A673 (cell line): ENCODE measurements at regions not wholly inside any gene's neighbourhood (a gene's known extent, or its start where the extent isn't known, plus 50 kb on each side); places are given as distances from the start of the nearest gene placed in this dataset.

ENCODE experiments used
- EZH2 ChIP-seq: fragments of 200-600 bp; sonication (generic); IDR thresholded peaks from 2 replicates; pipeline ENCODE4 v1.6.1; 2017; ENCODE audit warnings: borderline replicate concordance, low read depth, mild to moderate bottlenecking, mixed read lengths, antibody characterized with exemption, low read length; ENCODE audit not compliant: poor library complexity, severe bottlenecking
- TF ChIP-seq, protein P1 (sequence below): fragments of 300-800, 200-600 bp; sonication (generic); conservative IDR thresholded peaks from 2 replicates; pipeline ENCODE4 v1.5.1; 2017; ENCODE audit warnings: low read depth, mild to moderate bottlenecking, antibody characterized with exemption, low read length, moderate library complexity, mixed read lengths

- TF ChIP-seq, protein P1, sequence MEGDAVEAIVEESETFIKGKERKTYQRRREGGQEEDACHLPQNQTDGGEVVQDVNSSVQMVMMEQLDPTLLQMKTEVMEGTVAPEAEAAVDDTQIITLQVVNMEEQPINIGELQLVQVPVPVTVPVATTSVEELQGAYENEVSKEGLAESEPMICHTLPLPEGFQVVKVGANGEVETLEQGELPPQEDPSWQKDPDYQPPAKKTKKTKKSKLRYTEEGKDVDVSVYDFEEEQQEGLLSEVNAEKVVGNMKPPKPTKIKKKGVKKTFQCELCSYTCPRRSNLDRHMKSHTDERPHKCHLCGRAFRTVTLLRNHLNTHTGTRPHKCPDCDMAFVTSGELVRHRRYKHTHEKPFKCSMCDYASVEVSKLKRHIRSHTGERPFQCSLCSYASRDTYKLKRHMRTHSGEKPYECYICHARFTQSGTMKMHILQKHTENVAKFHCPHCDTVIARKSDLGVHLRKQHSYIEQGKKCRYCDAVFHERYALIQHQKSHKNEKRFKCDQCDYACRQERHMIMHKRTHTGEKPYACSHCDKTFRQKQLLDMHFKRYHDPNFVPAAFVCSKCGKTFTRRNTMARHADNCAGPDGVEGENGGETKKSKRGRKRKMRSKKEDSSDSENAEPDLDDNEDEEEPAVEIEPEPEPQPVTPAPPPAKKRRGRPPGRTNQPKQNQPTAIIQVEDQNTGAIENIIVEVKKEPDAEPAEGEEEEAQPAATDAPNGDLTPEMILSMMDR: no peak
- TF ChIP-seq EZH2: no peak
Observed at GRCh38 chr12:87280356-87280755, 748.8 kb downstream of the C12orf50 start.
